GM12801 (cell line): ENCODE measurements at regions not wholly inside any gene's neighbourhood (a gene's known extent, or its start where the extent isn't known, plus 50 kb on each side); places are given as distances from the start of the nearest gene placed in this dataset.

Source experiments
- TF ChIP-seq, protein P1 (sequence below): IDR thresholded peaks from one replicate; pipeline ENCODE4 v1.5.1; 2011; ENCODE audit warnings: control low read depth; ENCODE audit not compliant: insufficient read length; ENCODE audit errors: extremely low read depth

DNA sequence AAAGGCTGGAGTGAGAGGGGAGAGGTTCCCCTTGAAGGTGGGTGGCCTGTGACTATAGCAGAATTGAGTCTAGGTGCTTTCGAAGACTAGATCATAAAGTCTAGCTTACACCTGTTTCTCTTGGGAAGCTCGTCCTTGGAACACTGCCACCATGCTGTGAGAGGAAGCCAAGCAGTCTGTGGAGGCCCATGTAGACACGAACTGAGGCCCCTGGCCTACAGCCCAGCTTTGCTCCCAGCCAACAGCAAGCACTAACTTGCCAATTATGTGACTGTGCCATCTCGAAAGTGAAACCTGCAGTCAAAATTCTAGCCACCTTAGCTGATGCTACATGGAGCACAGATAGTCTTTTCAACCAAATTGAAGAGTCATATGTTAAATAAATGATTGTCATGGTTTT is 190.5 kb upstream of the NECTIN3 start:
- TF ChIP-seq, protein P1, sequence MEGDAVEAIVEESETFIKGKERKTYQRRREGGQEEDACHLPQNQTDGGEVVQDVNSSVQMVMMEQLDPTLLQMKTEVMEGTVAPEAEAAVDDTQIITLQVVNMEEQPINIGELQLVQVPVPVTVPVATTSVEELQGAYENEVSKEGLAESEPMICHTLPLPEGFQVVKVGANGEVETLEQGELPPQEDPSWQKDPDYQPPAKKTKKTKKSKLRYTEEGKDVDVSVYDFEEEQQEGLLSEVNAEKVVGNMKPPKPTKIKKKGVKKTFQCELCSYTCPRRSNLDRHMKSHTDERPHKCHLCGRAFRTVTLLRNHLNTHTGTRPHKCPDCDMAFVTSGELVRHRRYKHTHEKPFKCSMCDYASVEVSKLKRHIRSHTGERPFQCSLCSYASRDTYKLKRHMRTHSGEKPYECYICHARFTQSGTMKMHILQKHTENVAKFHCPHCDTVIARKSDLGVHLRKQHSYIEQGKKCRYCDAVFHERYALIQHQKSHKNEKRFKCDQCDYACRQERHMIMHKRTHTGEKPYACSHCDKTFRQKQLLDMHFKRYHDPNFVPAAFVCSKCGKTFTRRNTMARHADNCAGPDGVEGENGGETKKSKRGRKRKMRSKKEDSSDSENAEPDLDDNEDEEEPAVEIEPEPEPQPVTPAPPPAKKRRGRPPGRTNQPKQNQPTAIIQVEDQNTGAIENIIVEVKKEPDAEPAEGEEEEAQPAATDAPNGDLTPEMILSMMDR = no peak

DNA sequence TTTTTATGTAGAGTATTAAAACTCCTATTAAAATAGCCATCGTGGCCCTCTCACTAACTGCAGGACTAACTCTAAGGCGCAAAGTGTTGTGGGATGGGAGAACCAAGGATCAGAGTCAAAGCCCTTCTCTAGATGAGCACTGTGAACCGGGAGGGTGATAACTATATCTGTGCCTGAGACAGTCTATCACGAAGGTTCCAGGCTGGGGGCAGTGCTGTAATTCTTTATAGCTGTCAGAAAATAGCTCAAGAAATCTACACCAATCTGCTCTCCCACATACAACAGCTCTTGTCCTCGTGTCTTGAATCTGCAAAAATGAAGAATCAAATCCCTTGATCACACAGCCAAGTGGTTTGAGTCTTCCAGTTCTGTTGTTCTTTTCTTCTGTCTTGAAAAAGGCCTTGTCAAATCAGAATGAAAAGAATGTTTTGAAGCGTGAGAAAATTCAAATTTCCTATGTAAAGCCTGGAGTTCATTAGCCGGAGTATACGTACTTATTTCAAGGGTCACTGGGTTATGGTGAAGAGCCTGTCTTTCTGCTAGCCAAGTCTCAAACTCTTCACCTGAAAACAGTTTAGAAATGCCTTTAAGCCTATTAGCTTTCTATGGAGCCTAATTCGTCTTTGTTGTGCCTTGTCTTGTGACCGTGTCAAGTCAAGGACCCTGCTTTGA is 185.3 kb upstream of the NECTIN3 start:
- TF ChIP-seq, protein P1 = no peak

DNA sequence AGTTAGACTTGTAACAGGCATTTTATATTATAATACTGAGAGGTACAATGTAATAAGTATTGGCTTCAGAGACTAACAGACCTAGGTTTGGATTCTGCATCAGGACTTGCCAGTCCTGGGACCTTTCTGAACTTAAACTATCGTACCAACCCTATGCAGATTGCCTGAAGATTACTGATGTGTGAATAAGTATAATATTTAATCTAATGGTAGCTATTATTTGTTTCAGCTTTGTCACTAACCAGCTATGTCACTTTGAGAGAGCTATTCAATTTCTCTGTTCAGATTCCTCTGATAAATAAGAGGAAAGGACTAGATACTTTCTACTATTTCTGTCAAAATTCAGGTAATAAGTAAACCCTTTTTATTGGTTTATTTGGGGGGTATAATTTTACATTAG is 184.4 kb upstream of the NECTIN3 start:
- TF ChIP-seq, protein P1 = no peak

DNA sequence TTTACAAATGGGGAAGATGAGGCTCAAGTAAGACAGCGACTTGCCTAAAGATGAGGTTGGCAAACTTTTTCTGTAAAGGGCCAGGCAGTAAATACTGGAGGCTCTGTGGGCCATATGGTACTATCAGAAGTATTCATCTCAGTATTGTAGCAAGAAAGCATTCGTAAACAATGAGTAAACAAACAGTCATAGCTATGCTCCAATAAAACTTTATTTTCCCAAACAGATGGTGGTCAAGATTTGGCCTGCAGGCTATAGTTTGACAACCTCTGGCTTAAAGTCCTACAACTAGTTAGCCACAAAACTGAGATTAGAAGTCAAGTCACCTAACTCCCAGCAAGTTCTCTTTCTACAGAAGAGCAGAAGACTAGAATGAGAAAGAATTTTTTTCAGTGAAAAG is 177.0 kb upstream of the NECTIN3 start:
- TF ChIP-seq, protein P1 = no peak

DNA sequence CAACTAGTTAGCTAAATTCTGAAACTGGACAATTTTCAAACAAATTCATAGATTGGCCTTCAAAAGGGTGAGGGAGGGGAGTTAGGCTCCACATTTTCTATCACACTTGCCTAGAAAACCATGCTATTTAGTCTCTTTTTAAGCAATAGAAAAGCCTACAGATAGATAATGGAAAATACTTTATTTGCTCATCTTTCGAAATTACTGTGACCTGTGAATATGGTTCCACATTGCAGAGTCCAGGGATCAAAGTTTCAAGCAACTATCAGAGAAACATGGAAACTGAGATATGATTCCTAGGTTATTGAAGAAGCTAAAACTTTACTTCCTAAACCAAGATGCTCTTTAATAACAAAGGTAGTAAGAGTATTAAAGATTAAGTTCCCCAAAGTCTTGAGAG is 176.6 kb upstream of the NECTIN3 start:
- TF ChIP-seq, protein P1 = no peak

DNA sequence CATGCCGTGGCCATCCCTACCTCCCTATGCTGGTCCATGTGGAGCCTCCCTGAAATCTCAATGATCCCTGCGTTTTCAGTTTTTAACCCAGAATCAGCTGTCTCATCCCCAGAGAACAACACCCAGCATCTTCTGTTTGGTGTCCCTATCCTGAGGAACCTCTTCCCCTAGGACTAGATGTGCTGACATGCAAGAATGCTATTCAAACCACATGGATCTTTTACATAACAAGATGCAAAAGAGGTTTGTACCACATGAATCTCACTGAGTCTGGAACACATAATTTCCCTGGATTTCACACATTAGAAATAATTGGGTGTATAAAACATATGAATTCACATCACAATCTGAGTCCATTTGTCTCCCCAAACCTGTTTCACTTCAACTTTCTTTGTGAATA is 174.6 kb upstream of the NECTIN3 start:
- TF ChIP-seq, protein P1 = no peak

DNA sequence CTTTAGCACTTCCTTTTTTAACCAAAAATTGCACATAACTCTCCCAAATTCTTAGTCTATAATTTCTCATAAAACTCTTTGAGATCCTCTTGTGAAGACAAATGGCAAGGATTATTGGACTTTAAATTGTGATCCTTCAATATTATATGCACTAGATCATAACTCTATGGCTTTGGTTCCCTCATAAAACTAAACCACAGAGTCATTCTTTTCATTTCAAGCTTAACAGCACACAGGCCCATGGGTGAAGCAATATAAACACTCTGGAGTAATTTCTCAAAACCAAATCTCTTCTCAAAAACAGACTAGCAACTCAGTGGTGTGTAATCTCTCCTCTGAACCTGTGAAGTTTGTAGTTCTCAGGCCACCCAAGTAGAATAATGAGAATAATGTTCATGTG is 171.0 kb upstream of the NECTIN3 start:
- TF ChIP-seq, protein P1 = no peak
